ENCODE measurements at regions not wholly inside any gene's neighbourhood (a gene's known extent, or its start where the extent isn't known, plus 50 kb on each side); places are given as distances from the start of the nearest gene placed in this dataset.

GRCh38 chr15:69530991-69531664 is 78.5 kb downstream of the RPLP1 start:
- DNase-seq (ENCODE audit: low spot score) = no peak

DNA sequence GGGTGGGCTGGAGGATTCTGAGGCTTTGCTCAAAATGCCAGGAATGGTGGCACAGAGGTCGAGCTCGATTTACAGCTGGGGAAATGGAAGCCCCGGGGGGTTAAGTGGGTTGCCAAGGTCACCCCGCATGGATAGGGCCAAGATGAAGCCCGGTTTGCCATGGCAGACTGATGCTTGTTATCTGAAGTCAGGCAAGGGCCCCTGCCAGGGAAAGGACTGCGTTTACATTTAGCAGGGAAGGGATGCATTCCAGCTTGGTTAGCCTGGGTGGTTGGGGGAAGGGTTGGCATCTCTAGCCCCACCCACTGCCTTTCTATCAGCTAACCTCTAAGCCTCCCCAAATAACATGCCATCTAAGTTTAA is 79.0 kb downstream of the RPLP1 start:
- peak; percentile 18 for DNase-seq (ENCODE audit: low spot score)

GRCh38 chr15:69532066-69532465 is 79.4 kb downstream of the RPLP1 start:
- no peak for DNase-seq (ENCODE audit: low spot score)

- DNase-seq (ENCODE audit: low spot score) = no peak
Measured at GRCh38 chr15:69532856-69533255, 80.2 kb downstream of the RPLP1 start.

DNA sequence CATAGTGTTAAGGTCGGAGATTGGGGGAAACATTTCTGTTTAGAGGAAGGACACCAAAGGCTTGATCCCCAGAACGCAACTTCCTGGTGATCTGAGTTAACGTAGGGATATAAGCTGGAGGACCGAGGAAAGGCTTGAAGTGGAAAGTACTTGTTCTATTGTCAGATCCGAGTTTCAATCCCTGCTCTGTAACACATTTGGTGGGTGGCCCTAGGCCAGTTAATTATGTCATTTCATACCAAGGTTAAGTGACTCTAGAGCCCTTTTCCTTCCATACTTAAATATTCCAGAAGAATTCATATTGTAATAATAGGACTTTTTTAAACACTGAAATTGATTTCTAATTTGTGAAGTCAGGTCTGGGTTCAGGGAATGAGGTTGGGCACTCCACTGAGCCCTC is 80.9 kb downstream of the RPLP1 start:
- DNase-seq (ENCODE audit: low spot score) = no peak

DNA sequence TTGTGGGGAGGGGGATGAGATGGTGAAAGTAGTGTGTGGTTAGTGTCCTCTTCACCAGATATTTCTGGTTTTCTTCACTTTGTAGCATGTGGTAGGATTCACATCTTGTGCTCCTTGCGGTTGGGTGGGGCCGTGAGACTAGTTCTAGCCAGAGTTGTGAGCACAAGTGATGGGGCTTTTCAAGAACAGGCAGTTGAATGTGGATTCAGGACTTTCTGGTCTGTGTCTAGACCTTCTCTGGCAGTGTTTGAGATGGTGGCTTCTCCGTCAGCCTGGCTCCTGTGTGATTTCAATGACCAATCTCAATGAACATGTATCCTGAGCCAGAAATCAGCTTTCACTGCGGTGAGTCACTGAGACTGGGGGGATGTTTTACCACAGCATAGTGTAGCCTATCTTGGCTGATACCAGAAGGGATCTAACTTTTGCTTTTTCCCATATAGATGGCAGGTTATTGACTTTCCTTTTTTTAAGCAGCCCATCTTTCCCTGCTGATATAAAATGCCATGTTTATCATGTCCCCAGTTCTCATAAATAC is 82.6 kb downstream of the RPLP1 start:
- peak; percentile 7 for DNase-seq (ENCODE audit: low spot score)

- no peak for DNase-seq (ENCODE audit: low spot score)
Measured at GRCh38 chr15:69535998-69536397, 83.4 kb downstream of the RPLP1 start.

- DNase-seq (ENCODE audit: low spot score) = no peak
Measured at GRCh38 chr15:69536726-69537512, 84.3 kb downstream of the RPLP1 start.

DNA sequence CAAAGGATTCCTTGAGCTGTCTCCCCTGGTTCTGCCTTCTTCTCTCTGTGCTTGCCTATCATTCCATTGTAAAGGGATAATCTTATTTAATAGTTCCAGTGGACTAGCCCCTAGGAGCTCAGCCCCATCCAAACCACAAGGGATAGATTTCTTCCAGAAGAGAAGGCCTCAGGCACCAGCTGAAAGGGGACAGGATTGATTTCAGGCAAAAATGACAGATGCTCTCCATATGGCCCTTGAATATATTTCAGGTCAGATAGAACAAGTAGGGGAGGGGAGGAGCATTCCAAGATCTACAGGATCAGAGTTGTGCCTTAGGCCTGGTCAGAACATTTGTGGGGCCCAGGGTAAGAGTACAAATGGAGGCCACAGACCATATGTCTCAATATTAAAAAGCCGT is 85.3 kb downstream of the RPLP1 start:
- no peak for DNase-seq (ENCODE audit: low spot score)

- DNase-seq (ENCODE audit: low spot score) = no peak
Measured at GRCh38 chr15:69538379-69538778, 85.8 kb downstream of the RPLP1 start.

- DNase-seq (ENCODE audit: low spot score) = no peak
Measured at GRCh38 chr15:69539345-69539744, 86.7 kb downstream of the RPLP1 start.

DNA sequence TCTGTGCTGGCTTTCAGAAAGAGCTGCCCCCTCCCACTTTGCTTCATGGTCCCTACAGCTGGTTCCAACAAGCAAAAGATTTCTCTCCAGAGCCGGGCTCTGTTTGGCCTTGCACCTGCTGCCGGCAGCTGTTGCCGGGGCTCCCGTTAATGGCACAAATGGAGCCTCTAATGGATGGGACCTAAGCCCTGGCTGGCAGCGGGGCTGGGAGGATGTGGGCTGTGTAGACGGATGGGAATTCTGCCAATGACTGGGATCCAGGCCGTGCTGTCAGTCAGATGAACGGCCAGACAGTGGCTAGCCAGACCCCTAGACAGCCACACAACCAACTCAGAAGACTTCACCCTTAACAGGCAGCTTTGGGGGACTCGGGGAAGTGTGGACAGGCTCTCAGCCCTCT is 88.0 kb downstream of the RPLP1 start:
- DNase-seq (ENCODE audit: low spot score) = no peak

DNA sequence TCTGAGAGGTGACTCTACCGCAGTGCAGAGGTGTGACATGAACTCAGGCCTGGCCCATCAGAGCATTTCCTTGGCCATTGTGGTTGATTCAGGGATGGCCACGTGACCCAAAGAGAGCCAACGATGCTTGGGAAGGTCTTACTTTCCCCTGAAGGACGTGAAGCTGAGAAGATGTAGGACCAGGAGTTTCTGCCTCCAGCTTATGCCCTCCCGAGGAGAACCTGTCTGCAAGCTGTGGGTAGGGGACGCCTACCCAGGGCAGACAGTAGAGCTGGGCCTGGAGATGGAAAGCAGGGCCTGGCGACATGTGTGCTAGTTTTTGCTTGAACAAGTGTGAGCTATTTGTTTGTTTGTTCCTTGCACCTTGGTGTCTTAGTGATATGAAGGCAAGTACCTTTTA is 89.4 kb downstream of the RPLP1 start:
- no peak for DNase-seq (ENCODE audit: low spot score)

- DNase-seq (ENCODE audit: low spot score) = no peak
Measured at GRCh38 chr15:69543681-69544364, 91.2 kb downstream of the RPLP1 start.

- no peak for DNase-seq (ENCODE audit: low spot score)
Measured at GRCh38 chr15:69544365-69545113, 91.9 kb downstream of the RPLP1 start.

DNA sequence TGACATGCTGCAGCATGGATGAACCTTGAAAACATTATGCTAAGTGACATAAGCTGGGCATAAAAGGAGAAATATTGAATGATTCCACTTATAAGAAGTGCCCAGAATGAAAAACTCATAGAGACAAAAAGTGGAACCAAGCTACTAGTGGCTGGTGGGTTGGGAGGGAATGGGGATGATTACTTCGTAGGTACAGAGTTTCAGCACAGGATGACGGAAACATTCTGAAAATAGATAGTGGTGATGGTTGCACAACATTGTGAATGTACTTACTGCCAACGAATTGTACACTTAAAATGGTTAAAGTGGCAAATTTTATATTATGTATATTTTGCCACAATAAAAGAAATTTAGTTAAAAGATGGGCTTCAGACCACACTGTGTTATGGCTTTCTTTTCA is 93.6 kb downstream of the RPLP1 start:
- DNase-seq (ENCODE audit: low spot score) = no peak

DNA sequence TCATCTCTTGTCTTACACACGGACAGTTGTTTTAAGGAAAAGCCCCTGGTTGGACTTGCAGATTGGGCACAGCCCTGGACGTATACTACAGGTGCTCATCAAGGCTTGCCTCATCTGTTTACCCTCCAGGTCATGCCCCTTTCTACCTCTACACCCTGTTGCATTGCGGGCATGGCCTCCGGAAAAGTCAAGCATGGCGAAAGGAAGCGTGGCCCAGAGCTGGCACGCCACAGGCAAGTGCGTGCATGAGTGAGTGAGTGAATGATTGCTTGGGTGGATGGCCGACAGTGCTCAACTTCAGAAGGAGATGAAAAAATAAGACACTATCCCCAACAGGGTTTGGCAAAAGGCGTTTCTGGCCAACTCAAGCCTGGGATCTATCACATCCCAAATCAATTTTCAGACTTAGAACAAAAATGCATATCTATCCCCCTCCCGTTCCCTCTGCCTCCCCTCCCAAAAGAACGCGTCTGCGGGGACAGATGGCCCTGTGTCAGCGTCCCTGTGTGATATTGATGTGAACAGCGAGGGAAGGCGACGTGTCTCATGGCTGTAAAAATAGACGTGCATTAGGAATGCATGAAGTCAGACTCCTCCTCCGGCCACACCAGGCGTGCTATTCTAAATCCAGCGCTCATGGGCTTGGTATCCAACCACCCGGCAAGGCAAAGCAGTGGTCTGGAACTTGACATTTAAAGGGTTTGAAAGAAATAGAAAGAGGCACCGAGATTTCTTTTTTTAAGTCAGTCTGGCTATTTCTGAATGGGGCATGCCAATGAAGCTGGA is 96.0 kb downstream of the RPLP1 start:
- DNase-seq (ENCODE audit: low spot score) = no peak

DNA sequence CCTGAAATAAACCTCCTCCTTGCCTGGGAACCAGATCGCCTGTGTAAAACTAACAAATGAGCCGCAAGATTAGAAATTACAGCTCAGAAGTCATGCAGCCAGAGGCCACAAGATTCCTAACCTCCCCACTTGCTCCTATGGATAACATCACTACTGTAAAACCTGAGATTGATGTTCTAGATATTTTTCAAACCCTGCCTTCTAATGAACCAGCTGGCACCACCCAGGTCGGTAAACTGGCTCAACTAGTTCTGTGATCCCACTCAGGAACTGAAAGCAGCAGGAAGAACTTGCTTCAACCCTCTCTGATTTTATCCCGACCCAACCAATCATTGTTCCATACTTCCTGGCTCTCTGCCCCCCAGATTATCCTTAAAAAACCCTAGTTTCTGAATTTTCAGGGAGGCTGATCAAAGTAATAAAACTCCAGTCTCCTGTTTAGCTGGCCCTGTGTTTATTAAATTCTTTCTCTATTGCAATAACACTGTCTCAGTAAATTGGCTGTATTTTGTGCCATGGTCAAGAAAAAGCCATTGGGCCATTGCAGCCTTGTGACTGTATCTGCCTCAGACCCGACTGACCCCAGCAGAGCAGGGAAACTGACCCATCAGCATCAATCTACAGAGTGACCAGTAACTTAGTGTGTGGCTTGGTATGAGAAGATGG is 98.9 kb downstream of the RPLP1 start:
- no peak for DNase-seq (ENCODE audit: low spot score)

DNA sequence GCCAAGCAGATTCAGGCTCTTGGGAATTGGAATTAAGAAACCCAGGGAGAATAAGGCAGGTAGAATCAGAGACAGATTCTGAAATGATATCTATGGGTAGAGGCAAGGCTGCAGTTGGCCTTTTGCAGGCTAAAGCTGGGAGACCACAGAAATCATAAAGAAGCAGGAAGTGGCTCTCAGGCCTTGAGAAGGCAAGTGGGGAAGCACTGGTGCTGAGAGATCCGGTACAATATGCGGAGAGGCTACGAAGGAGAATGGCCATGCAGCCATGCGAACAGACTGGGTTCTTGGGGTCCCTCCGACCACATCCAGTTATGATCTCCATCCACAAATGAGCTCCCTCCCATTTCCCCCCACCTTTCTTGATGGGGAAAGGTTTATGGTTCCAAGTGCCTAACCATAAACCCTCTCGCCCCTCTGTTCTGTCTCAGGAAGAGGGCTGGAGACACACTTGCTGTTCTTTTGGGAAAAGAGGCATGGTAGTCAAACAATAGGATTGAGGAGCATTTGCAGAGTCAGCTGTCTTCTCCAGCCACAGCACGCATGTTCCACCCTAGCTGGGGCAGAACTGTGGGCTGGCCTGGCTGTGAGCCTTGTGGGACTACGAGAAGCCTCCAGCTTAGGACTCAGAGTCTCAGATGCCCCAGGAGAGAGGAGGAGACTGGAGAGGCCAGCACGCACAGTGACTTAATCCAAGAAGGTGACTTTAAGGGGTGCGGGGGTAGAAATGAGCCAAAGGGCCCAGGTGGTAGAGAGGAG is 99.6 kb downstream of the RPLP1 start:
- no peak for DNase-seq (ENCODE audit: low spot score)

GRCh38 chr15:69553686-69554085 is 101.1 kb downstream of the RPLP1 start:
- DNase-seq (ENCODE audit: low spot score) = no peak

Measured in SW480 (cell line).